GM12874 (cell line): ENCODE measurements at regions not wholly inside any gene's neighbourhood (a gene's known extent, or its start where the extent isn't known, plus 50 kb on each side); places are given as distances from the start of the nearest gene placed in this dataset.

ENCODE experiments used
- TF ChIP-seq, protein P1 (sequence below): IDR thresholded peaks from 2 replicates; pipeline ENCODE4 v1.5.1; 2011; ENCODE audit warnings: low read depth, mild to moderate bottlenecking, control low read depth, low read length, moderate library complexity; ENCODE audit not compliant: insufficient read depth

- TF ChIP-seq, protein P1, sequence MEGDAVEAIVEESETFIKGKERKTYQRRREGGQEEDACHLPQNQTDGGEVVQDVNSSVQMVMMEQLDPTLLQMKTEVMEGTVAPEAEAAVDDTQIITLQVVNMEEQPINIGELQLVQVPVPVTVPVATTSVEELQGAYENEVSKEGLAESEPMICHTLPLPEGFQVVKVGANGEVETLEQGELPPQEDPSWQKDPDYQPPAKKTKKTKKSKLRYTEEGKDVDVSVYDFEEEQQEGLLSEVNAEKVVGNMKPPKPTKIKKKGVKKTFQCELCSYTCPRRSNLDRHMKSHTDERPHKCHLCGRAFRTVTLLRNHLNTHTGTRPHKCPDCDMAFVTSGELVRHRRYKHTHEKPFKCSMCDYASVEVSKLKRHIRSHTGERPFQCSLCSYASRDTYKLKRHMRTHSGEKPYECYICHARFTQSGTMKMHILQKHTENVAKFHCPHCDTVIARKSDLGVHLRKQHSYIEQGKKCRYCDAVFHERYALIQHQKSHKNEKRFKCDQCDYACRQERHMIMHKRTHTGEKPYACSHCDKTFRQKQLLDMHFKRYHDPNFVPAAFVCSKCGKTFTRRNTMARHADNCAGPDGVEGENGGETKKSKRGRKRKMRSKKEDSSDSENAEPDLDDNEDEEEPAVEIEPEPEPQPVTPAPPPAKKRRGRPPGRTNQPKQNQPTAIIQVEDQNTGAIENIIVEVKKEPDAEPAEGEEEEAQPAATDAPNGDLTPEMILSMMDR: no peak
Observed at GRCh38 chr10:61000769-61001730, 57.1 kb upstream of the RHOBTB1 start.

DNA sequence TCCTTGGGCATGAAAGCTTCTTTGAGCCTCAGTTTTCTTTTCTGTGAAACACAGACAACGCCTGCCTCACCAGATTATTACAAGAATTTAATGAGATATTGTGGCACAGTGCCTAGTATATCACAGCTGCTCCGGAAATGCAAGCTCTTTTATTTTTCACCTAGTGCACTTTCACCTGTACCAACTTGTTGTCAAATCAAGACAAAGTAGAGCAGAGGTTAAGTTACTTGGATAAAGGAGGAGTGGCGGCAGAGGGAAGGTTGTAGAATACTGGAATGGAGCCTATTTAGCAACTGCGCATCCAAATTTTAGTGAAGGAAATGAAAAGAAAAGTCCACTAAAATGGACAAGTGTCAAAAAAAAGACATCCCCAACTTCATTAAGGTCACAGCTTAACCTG, 54.9 kb upstream of the RHOBTB1 start:
- TF ChIP-seq, protein P1: no peak

DNA sequence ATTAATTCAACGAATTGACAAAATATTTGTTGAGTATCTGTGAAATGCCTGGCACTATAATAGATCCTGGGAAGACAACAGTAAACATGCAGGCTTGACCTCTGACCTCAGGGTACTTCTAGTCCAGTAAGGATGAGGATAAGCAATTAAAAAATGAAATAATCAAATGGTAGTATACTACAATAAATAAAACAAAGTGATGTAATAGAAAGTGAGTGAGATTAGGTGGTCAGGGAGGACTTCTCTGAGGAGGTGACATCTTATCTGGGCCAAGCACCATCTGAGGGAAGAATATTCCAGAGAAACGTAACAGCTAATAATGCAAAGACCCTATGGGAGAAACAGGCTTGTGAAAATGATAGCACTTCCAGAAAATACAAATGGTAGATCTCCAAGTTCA, 50.1 kb upstream of the RHOBTB1 start:
- TF ChIP-seq, protein P1: no peak
